Tongue (tissue), 1 donor: ENCODE measurements at regions not wholly inside any gene's neighbourhood (a gene's known extent, or its start where the extent isn't known, plus 50 kb on each side); places are given as distances from the start of the nearest gene placed in this dataset.

Experiments
- DNase-seq: peaks from one replicate; pipeline ENCODE4 v3.0.0-alpha.2; 2015

GRCh38 chr3:127483902-127484591 is 106.5 kb downstream of the TPRA1 start:
- no peak for DNase-seq

- DNase-seq: no peak
Measured at GRCh38 chr3:127483005-127483641, 107.4 kb downstream of the TPRA1 start.

- DNase-seq: no peak
Measured at GRCh38 chr3:127482216-127483004, 108.1 kb downstream of the TPRA1 start.

GRCh38 chr3:127480196-127480954 is 110.2 kb downstream of the TPRA1 start:
- DNase-seq: no peak

GRCh38 chr3:127479449-127479848 is 111.1 kb downstream of the TPRA1 start:
- peak; percentile 35 for DNase-seq

- no peak for DNase-seq
Measured at GRCh38 chr3:127478922-127479321, 111.6 kb downstream of the TPRA1 start.

- DNase-seq: no peak
Measured at GRCh38 chr3:127477396-127477795, 113.1 kb downstream of the TPRA1 start.

- no peak for DNase-seq
Measured at GRCh38 chr3:127476936-127477335, 113.6 kb downstream of the TPRA1 start.

- no peak for DNase-seq
Measured at GRCh38 chr3:127475975-127476705, 114.4 kb downstream of the TPRA1 start.

- DNase-seq: no peak
Measured at GRCh38 chr3:127475391-127475790, 115.1 kb downstream of the TPRA1 start.

- DNase-seq: no peak
Measured at GRCh38 chr3:127473244-127474024, 117.1 kb downstream of the TPRA1 start.

- DNase-seq: no peak
Measured at GRCh38 chr3:127472506-127472905, 118.0 kb downstream of the TPRA1 start.

- DNase-seq: no peak
Measured at GRCh38 chr3:127471142-127471541, 119.4 kb downstream of the TPRA1 start.

- DNase-seq: no peak
Measured at GRCh38 chr3:127469760-127470159, 120.8 kb downstream of the TPRA1 start.

GRCh38 chr3:127467391-127467790 is 123.1 kb downstream of the TPRA1 start:
- DNase-seq: no peak

GRCh38 chr3:127464642-127465041 is 125.9 kb downstream of the TPRA1 start:
- DNase-seq: no peak

GRCh38 chr3:127462111-127462655 is 128.3 kb downstream of the TPRA1 start:
- DNase-seq: no peak

GRCh38 chr3:127461286-127461910 is 129.1 kb downstream of the TPRA1 start:
- no peak for DNase-seq

GRCh38 chr3:127459891-127460290 is 130.6 kb downstream of the TPRA1 start:
- no peak for DNase-seq
